ENCODE measurements at regions not wholly inside any gene's neighbourhood (a gene's known extent, or its start where the extent isn't known, plus 50 kb on each side); places are given as distances from the start of the nearest gene placed in this dataset.
A peak's percentile ranks its signal among the peaks of the same experiment; 100 is the strongest.

GRCh38 chr7:152910545-152911225 lies 151.1 kb downstream of the ACTR3B start:
- no peak overlapping the region for H2BK5ac ChIP-seq (ENCODE audit: low read length)
- no peak overlapping the region for H2BK15ac ChIP-seq (ENCODE audit: low read length)
- H3K27me3 ChIP-seq (ENCODE audit: control insufficient read depth in 3 of 3, insufficient read depth in 3 of 3, low read depth in 1 of 3, low read length in 3 of 3) = no peaks in the 10 kb centered on the region
- H4K8ac ChIP-seq (ENCODE audit: low read depth, low read length) = no peak overlapping the region
- WGBS, 2 donors (ENCODE audit: extremely low coverage in 2 of 2, insufficient read length in 2 of 2, insufficient replicate concordance in 1 of 2) = no CpG with 5 or more reads among the region's 17 CpGs
- peak overlapping the region; percentile 85 for H3K18ac ChIP-seq (ENCODE audit: low read length)
- no peak overlapping the region for H4K91ac ChIP-seq (ENCODE audit: low read depth, low read length, poor library complexity)
- no peak overlapping the region for H3K4ac ChIP-seq (ENCODE audit: low read length)
- H3K14ac ChIP-seq (ENCODE audit: low read length) = peak overlapping the region; percentile 11
- H3K9me3 ChIP-seq (replicated peaks in 1 of 2; ENCODE audit: control insufficient read depth in 2 of 2, insufficient read depth in 1 of 2, low read depth in 1 of 2, low read length in 2 of 2) = no peaks in the 10 kb centered on the region
- peak overlapping the region; percentile 54 for H3K9ac ChIP-seq (ENCODE audit: low read depth, low read length, poor library complexity)
- H3K4me3 ChIP-seq (ENCODE audit: low read length in 2 of 2) = no peak overlapping the region
- H3K27ac ChIP-seq (replicated peaks; ENCODE audit: low read length) = no peak overlapping the region
- peak overlapping the region; percentile 12 for H3K23ac ChIP-seq (ENCODE audit: low read depth, low read length, poor library complexity)
- no peaks in the 10 kb centered on the region for H3K79me1 ChIP-seq (ENCODE audit: low read depth, low read length)
- H3K4me1 ChIP-seq (ENCODE audit: control insufficient read depth in 2 of 2, insufficient read depth in 1 of 2, low read depth in 1 of 2, low read length in 2 of 2) = peaks cover 8 to 18% of the 10 kb centered on the region in 2 donors
- H3K4me2 ChIP-seq (ENCODE audit: insufficient read depth, low read length, poor library complexity, severe bottlenecking) = no peak overlapping the region
- no peak overlapping the region for H2AFZ ChIP-seq (ENCODE audit: low read length)
- no peak overlapping the region for H2BK120ac ChIP-seq (ENCODE audit: low read depth, low read length)
- peak overlapping the region; percentile 60 for H2AK5ac ChIP-seq (ENCODE audit: low read depth, low read length)
- no peak for DNase-seq (ENCODE audit: low spot score)
- no peak overlapping the region for H2BK12ac ChIP-seq (ENCODE audit: low read length)
- no peaks in the 10 kb centered on the region for H3K36me3 ChIP-seq (replicated peaks in 1 of 2; ENCODE audit: control insufficient read depth in 2 of 2, insufficient read depth in 2 of 2, low read length in 2 of 2)

- H3K9me3 ChIP-seq (replicated peaks in 1 of 2; ENCODE audit: control insufficient read depth in 2 of 2, insufficient read depth in 1 of 2, low read depth in 1 of 2, low read length in 2 of 2) = no peaks in the 10 kb centered on the region
These were observed 151.6 kb downstream of the ACTR3B start for GRCh38 chr7:152911226-152911560.

GRCh38 chr7:152911922-152912321 lies 152.4 kb downstream of the ACTR3B start:
- Histone ChIP-seq H3K36me3 (replicated peaks in 1 of 2; ENCODE audit: control insufficient read depth in 2 of 2, insufficient read depth in 2 of 2, low read length in 2 of 2) (no peaks in the 10 kb centered on the region), H3K14ac (ENCODE audit: low read length) (peak overlapping the region; percentile 27), H2BK15ac (ENCODE audit: low read length) (no peak overlapping the region), H2BK120ac (ENCODE audit: low read depth, low read length) (no peak overlapping the region), H2AFZ (ENCODE audit: low read length) (no peak overlapping the region), H2BK5ac (ENCODE audit: low read length) (no peak overlapping the region), H3K27me3 (ENCODE audit: control insufficient read depth in 3 of 3, insufficient read depth in 3 of 3, low read depth in 1 of 3, low read length in 3 of 3) (no peaks in the 10 kb centered on the region), H3K4me2 (ENCODE audit: insufficient read depth, low read length, poor library complexity, severe bottlenecking) (no peak overlapping the region), H3K27ac (replicated peaks; ENCODE audit: low read length) (no peak overlapping the region), H3K9ac (ENCODE audit: low read depth, low read length, poor library complexity) (no peak overlapping the region), H3K79me1 (ENCODE audit: low read depth, low read length) (no peaks in the 10 kb centered on the region), H3K4me3 (ENCODE audit: low read length in 2 of 2) (peak overlapping the region in 1 of 2 donors; percentile 69), H3K9me3 (replicated peaks in 1 of 2; ENCODE audit: control insufficient read depth in 2 of 2, insufficient read depth in 1 of 2, low read depth in 1 of 2, low read length in 2 of 2) (no peaks in the 10 kb centered on the region), H2BK12ac (ENCODE audit: low read length) (peak overlapping the region; percentile 85), H3K23ac (ENCODE audit: low read depth, low read length, poor library complexity) (peak overlapping the region; percentile 8), H4K91ac (ENCODE audit: low read depth, low read length, poor library complexity) (peak overlapping the region; percentile 15), H3K4ac (ENCODE audit: low read length) (no peak overlapping the region), H3K4me1 (ENCODE audit: control insufficient read depth in 2 of 2, insufficient read depth in 1 of 2, low read depth in 1 of 2, low read length in 2 of 2) (peaks cover 8 to 18% of the 10 kb centered on the region in 2 donors), H3K18ac (ENCODE audit: low read length) (peak overlapping the region; percentile 76), H2AK5ac (ENCODE audit: low read depth, low read length) (peak overlapping the region; percentile 23), H4K8ac (ENCODE audit: low read depth, low read length) (no peak overlapping the region)
- DNase-seq (ENCODE audit: low spot score) = no peak
- no CpG with 5 or more reads among the region's 11 CpGs for WGBS, 2 donors (ENCODE audit: extremely low coverage in 2 of 2, insufficient read length in 2 of 2, insufficient replicate concordance in 1 of 2)

More at GRCh38 chr7:152911226-152911560, 151.6 kb downstream of the ACTR3B start:
- Histone ChIP-seq H3K4me1 (ENCODE audit: control insufficient read depth in 2 of 2, insufficient read depth in 1 of 2, low read depth in 1 of 2, low read length in 2 of 2) (peaks cover 8 to 18% of the 10 kb centered on the region in 2 donors), H3K79me1 (ENCODE audit: low read depth, low read length) (no peaks in the 10 kb centered on the region), H2BK5ac (ENCODE audit: low read length) (no peak overlapping the region), H2BK120ac (ENCODE audit: low read depth, low read length) (no peak overlapping the region), H2AFZ (ENCODE audit: low read length) (no peak overlapping the region), H2AK5ac (ENCODE audit: low read depth, low read length) (no peak overlapping the region), H3K9ac (ENCODE audit: low read depth, low read length, poor library complexity) (no peak overlapping the region), H2BK12ac (ENCODE audit: low read length) (no peak overlapping the region), H3K14ac (ENCODE audit: low read length) (no peak overlapping the region), H4K91ac (ENCODE audit: low read depth, low read length, poor library complexity) (no peak overlapping the region), H3K18ac (ENCODE audit: low read length) (no peak overlapping the region), H3K27ac (replicated peaks; ENCODE audit: low read length) (no peak overlapping the region), H3K23ac (ENCODE audit: low read depth, low read length, poor library complexity) (no peak overlapping the region), H3K4ac (ENCODE audit: low read length) (no peak overlapping the region), H3K4me2 (ENCODE audit: insufficient read depth, low read length, poor library complexity, severe bottlenecking) (no peak overlapping the region), H3K27me3 (ENCODE audit: control insufficient read depth in 3 of 3, insufficient read depth in 3 of 3, low read depth in 1 of 3, low read length in 3 of 3) (no peaks in the 10 kb centered on the region), H3K36me3 (replicated peaks in 1 of 2; ENCODE audit: control insufficient read depth in 2 of 2, insufficient read depth in 2 of 2, low read length in 2 of 2) (no peaks in the 10 kb centered on the region), H3K4me3 (ENCODE audit: low read length in 2 of 2) (no peak overlapping the region), H2BK15ac (ENCODE audit: low read length) (no peak overlapping the region), H4K8ac (ENCODE audit: low read depth, low read length) (no peak overlapping the region)
- no peak for DNase-seq (ENCODE audit: low spot score)
- WGBS, 2 donors (ENCODE audit: extremely low coverage in 2 of 2, insufficient read length in 2 of 2, insufficient replicate concordance in 1 of 2) = no CpG with 5 or more reads among the region's 4 CpGs

- Histone ChIP-seq H2AK5ac (ENCODE audit: low read depth, low read length) (no peak overlapping the region), H3K4me1 (ENCODE audit: control insufficient read depth in 2 of 2, insufficient read depth in 1 of 2, low read depth in 1 of 2, low read length in 2 of 2) (peaks cover 8 to 18% of the 10 kb centered on the region in 2 donors), H3K4ac (ENCODE audit: low read length) (no peak overlapping the region), H3K14ac (ENCODE audit: low read length) (no peak overlapping the region), H2BK12ac (ENCODE audit: low read length) (no peak overlapping the region), H2BK15ac (ENCODE audit: low read length) (no peak overlapping the region), H3K36me3 (replicated peaks in 1 of 2; ENCODE audit: control insufficient read depth in 2 of 2, insufficient read depth in 2 of 2, low read length in 2 of 2) (no peaks in the 10 kb centered on the region), H2BK120ac (ENCODE audit: low read depth, low read length) (no peak overlapping the region), H3K4me2 (ENCODE audit: insufficient read depth, low read length, poor library complexity, severe bottlenecking) (no peak overlapping the region), H3K18ac (ENCODE audit: low read length) (no peak overlapping the region), H4K8ac (ENCODE audit: low read depth, low read length) (no peak overlapping the region), H3K79me1 (ENCODE audit: low read depth, low read length) (no peaks in the 10 kb centered on the region), H3K9ac (ENCODE audit: low read depth, low read length, poor library complexity) (no peak overlapping the region), H3K23ac (ENCODE audit: low read depth, low read length, poor library complexity) (no peak overlapping the region), H2AFZ (ENCODE audit: low read length) (no peak overlapping the region), H3K27ac (replicated peaks; ENCODE audit: low read length) (no peak overlapping the region), H3K27me3 (ENCODE audit: control insufficient read depth in 3 of 3, insufficient read depth in 3 of 3, low read depth in 1 of 3, low read length in 3 of 3) (no peaks in the 10 kb centered on the region), H4K91ac (ENCODE audit: low read depth, low read length, poor library complexity) (peak overlapping the region; percentile 7), H2BK5ac (ENCODE audit: low read length) (no peak overlapping the region), H3K4me3 (ENCODE audit: low read length in 2 of 2) (peak overlapping the region in 1 of 2 donors; percentile 69), H3K9me3 (replicated peaks in 1 of 2; ENCODE audit: control insufficient read depth in 2 of 2, insufficient read depth in 1 of 2, low read depth in 1 of 2, low read length in 2 of 2) (no peaks in the 10 kb centered on the region)
- WGBS, 2 donors (ENCODE audit: extremely low coverage in 2 of 2, insufficient read length in 2 of 2, insufficient replicate concordance in 1 of 2) = 100% methylated on average over 1 to 5 of the region's 5 CpGs
- no peak for DNase-seq (ENCODE audit: low spot score)
These were observed 153.0 kb downstream of the ACTR3B start for GRCh38 chr7:152912511-152912910.

Data from neuronal stem cell (in vitro differentiated cells).